Activated T-helper 1 cell treated with anti-CD3 and anti-CD28 coated beads, Interleukin-12 subunit alpha, Interleukin-12 subunit beta, Interleukin-2, Interleukin-4 antibody, amounts not matched to agents 30 ng/mL and 10 ng/mL and 1 ng/mL, durations not matched to agents 14 hours and 24 hours and 36 hours (primary cell): ENCODE measurements at regions not wholly inside any gene's neighbourhood (a gene's known extent, or its start where the extent isn't known, plus 50 kb on each side); places are given as distances from the start of the nearest gene placed in this dataset.
"Not testable (repeated sequence)": the region's sequence is repeated elsewhere in the genome, so short reads cannot be mapped to it uniquely, and the experiment has no call there.

Experiments
- DNase-seq: peaks from one replicate; pipeline ENCODE4 v3.0.0; 2021; ENCODE audit warnings: low spot score
- H3K27ac Mint-ChIP-seq: one replicate; pipeline ENCODE4 v1.8.0; 2021; ENCODE audit warnings: mild to moderate bottlenecking, mixed read lengths
- H3K27me3 Mint-ChIP-seq: one replicate; pipeline ENCODE4 v1.8.0; 2022; ENCODE audit warnings: mild to moderate bottlenecking, moderate library complexity, mixed read lengths; ENCODE audit not compliant: insufficient read depth
- H3K36me3 Mint-ChIP-seq: one replicate; pipeline ENCODE4 v1.8.0; 2021; ENCODE audit warnings: low read depth, mixed read lengths
- H3K4me1 Mint-ChIP-seq: one replicate; pipeline ENCODE4 v1.8.0; 2021; ENCODE audit warnings: low read depth, mixed read lengths
- H3K4me3 Mint-ChIP-seq: one replicate; pipeline ENCODE4 v1.8.0; 2021; ENCODE audit warnings: mild to moderate bottlenecking, moderate library complexity, mixed read lengths
- H3K9me3 Mint-ChIP-seq: one replicate; pipeline ENCODE4 v1.8.0; 2021; ENCODE audit warnings: mixed read lengths
- intact Hi-C: fragments of 100-400 bp; cut with micrococcal nuclease; formaldehyde crosslinking; loops from one replicate; pipeline ENCODE4 v1.15.1; 2024

DNA sequence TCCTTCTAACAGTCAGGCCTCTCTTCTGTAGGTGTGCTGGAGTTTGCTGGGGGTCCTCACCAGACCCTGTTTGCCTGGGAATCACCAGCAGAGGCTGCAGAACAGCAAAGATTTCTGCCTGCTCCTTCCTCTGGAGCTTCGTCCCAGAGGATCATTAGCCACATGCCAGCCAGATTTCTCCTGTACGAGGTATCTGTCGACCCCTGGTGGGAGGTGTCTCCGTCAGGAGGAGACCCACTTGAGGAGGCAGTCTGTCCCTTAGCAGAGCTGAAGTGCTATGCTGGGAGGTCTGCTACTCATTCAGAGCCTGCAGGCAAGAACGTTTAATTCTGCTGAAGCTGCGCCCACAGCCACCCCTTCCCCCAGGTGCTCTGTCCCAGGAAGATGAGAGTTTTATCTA, 611.1 kb upstream of the COBL start:
- intact Hi-C loops = no loop called here

GRCh38 chr7:51918581-51918980, 602.0 kb upstream of the COBL start:
- no peaks in the 10 kb centered on the region for H3K27me3 Mint-ChIP-seq
- intact Hi-C loops = no loop called here
- H3K27ac Mint-ChIP-seq = no peak overlapping the region
- no peak for DNase-seq
- no peaks in the 10 kb centered on the region for H3K4me1 Mint-ChIP-seq
- peaks cover 25% of the 10 kb centered on the region for H3K9me3 Mint-ChIP-seq
- H3K36me3 Mint-ChIP-seq = no peaks in the 10 kb centered on the region
- no peak overlapping the region for H3K4me3 Mint-ChIP-seq

More for the DNA sequence above, 611.1 kb upstream of the COBL start:
- DNase-seq = no peak
- peaks cover 18% of the 10 kb centered on the region for H3K9me3 Mint-ChIP-seq
- H3K4me1 Mint-ChIP-seq = no peaks in the 10 kb centered on the region
- H3K27me3 Mint-ChIP-seq = no peaks in the 10 kb centered on the region
- H3K4me3 Mint-ChIP-seq = no peak overlapping the region
- H3K27ac Mint-ChIP-seq = no peak overlapping the region
- no peaks in the 10 kb centered on the region for H3K36me3 Mint-ChIP-seq

DNA sequence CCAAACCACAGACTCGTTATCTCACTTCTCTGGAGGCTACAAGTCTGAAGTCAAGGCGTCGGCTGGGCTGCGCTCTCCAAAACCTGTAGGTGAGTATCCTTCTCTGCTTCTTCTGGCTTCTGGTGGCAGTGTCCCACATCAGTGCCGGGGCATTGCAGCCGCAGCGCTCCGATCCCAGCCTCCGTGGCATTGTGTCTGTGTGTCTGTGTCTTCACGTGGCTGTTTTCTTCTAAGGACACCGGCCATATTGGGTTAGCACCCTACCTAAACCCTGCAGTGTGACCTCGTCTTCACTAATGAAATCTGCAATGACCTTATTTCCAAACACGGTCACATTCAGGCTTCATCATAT, 584.9 kb upstream of the COBL start:
- no peak for DNase-seq
- H3K4me1 Mint-ChIP-seq = no peaks in the 10 kb centered on the region
- H3K4me3 Mint-ChIP-seq = no peak overlapping the region
- no peaks in the 10 kb centered on the region for H3K36me3 Mint-ChIP-seq
- peaks cover 15% of the 10 kb centered on the region for H3K9me3 Mint-ChIP-seq
- intact Hi-C loops = no loop called here
- H3K27me3 Mint-ChIP-seq = no peaks in the 10 kb centered on the region
- no peak overlapping the region for H3K27ac Mint-ChIP-seq

- peaks cover 13% of the 10 kb centered on the region for H3K9me3 Mint-ChIP-seq
- H3K27ac Mint-ChIP-seq, H3K36me3 Mint-ChIP-seq, H3K27me3 Mint-ChIP-seq, H3K4me3 Mint-ChIP-seq, DNase-seq, H3K4me1 Mint-ChIP-seq, intact Hi-C loops: not testable (repeated sequence)
These were observed 584.3 kb upstream of the COBL start for GRCh38 chr7:51900755-51901488.

- Mint-ChIP-seq H3K9me3 (peaks cover 8% of the 10 kb centered on the region), H3K27ac (no peak overlapping the region), H3K27me3 (no peaks in the 10 kb centered on the region), H3K36me3 (no peaks in the 10 kb centered on the region), H3K4me1 (no peaks in the 10 kb centered on the region), H3K4me3 (no peak overlapping the region)
- no peak for DNase-seq
- intact Hi-C loops = no loop called here
These were observed 583.0 kb upstream of the COBL start for GRCh38 chr7:51899611-51900010.

DNA sequence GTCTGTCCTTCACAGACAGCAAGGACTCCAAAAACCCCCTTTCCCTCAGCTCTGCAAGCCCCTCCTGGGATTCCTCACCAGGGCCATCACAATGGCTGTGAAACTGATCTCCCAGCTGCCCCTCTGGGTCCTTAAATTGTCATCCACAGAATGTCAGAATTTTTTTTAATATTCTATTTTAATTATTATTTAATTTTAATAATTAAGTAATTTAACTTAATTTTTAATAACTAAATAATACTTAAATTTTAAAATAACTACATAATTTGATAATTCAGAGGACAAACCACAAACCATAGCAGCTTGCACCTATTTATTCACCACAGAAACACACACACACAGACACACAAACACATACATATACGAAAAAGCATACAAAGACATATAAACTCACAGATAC, 565.8 kb upstream of the COBL start:
- intact Hi-C loops = no loop called here
- Mint-ChIP-seq H3K27ac (no peak overlapping the region), H3K4me1 (no peaks in the 10 kb centered on the region), H3K4me3 (no peak overlapping the region), H3K27me3 (no peaks in the 10 kb centered on the region), H3K9me3 (peaks cover 10% of the 10 kb centered on the region), H3K36me3 (no peaks in the 10 kb centered on the region)
- DNase-seq = no peak

DNA sequence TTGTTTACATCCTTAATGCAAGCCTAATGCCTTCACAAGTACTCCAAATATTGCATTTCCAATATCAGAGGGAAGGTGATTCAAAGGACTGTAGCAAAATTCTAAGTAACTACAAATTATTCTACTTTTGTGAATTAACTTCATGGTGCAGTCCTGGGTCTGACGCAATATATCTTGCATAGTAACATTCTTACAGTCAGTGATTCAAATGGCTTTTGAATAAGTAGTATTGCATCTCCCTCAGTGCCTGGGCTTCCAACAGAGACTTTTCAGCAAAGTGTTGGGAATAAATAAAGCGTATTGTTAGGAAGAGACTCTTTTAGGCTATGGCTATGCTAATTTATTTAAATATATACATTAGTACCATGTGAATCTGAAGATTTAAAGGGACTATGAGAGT, 564.7 kb upstream of the COBL start:
- Mint-ChIP-seq H3K4me1 (no peaks in the 10 kb centered on the region), H3K4me3 (no peak overlapping the region), H3K27me3 (no peaks in the 10 kb centered on the region), H3K36me3 (no peaks in the 10 kb centered on the region), H3K27ac (no peak overlapping the region), H3K9me3 (peaks cover 10% of the 10 kb centered on the region)
- intact Hi-C loops = no loop called here
- no peak for DNase-seq

GRCh38 chr7:51878865-51879264, 562.3 kb upstream of the COBL start:
- no peaks in the 10 kb centered on the region for H3K27me3 Mint-ChIP-seq
- no peaks in the 10 kb centered on the region for H3K4me1 Mint-ChIP-seq
- no peaks in the 10 kb centered on the region for H3K36me3 Mint-ChIP-seq
- H3K4me3 Mint-ChIP-seq = no peak overlapping the region
- H3K9me3 Mint-ChIP-seq = peaks cover 7% of the 10 kb centered on the region
- no peak overlapping the region for H3K27ac Mint-ChIP-seq
- intact Hi-C loops = no loop called here
- no peak for DNase-seq

GRCh38 chr7:51869452-51869851, 552.8 kb upstream of the COBL start:
- intact Hi-C loops = no loop called here
- DNase-seq = no peak
- H3K9me3 Mint-ChIP-seq = peaks cover 7% of the 10 kb centered on the region

DNA sequence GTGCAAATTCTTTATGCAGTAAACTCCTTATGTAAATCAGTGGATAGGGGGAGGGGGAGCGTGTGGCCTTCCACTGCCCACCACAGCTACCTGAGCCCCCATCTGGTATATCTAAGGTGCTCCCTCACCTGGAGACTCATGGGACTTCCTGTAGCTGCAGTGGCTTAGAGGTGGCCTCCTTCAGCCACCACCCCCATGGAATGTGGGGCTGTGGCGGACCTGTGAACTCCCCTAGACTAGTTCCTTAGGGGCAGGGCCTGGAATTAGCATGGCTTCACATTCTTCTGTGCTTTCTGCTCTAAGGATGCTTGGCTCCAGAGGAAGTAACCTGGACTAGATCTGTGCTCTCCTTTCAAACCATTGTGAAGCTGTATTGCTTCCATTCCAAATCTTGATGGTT, 550.5 kb upstream of the COBL start:
- Mint-ChIP-seq H3K36me3 (no peaks in the 10 kb centered on the region), H3K4me3 (no peak overlapping the region), H3K9me3 (peaks cover 7% of the 10 kb centered on the region), H3K27ac (no peak overlapping the region), H3K4me1 (no peaks in the 10 kb centered on the region), H3K27me3 (no peaks in the 10 kb centered on the region)
- no peak for DNase-seq
- intact Hi-C loops = no loop called here

More at GRCh38 chr7:51869452-51869851, 552.8 kb upstream of the COBL start:
- Mint-ChIP-seq H3K4me3 (no peak overlapping the region), H3K4me1 (no peaks in the 10 kb centered on the region), H3K27me3 (no peaks in the 10 kb centered on the region), H3K27ac (no peak overlapping the region), H3K36me3 (no peaks in the 10 kb centered on the region)

DNA sequence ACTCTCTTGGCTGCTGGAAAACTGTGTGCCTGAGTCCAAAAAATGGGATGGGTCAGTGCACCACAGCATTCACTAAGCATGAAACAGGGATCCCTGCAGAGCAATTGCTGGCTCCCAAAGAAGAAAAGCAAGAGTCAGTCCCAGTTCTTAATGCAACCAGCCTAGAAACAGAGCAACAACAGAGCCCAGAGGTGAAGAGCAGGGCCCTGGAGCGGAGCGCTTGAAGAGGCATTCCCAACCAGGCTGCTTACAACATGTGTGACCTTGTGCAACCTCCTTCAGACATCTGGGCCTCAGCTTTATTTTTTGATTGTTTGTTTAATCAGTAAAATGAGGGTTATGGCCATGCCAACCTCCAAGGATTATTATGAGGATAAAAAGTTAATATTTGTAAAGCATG, 543.7 kb upstream of the COBL start:
- Mint-ChIP-seq H3K4me3 (no peak overlapping the region), H3K27ac (no peak overlapping the region), H3K9me3 (no peaks in the 10 kb centered on the region), H3K4me1 (no peaks in the 10 kb centered on the region), H3K36me3 (no peaks in the 10 kb centered on the region), H3K27me3 (no peaks in the 10 kb centered on the region)
- intact Hi-C loops = no loop called here
- no peak for DNase-seq

DNA sequence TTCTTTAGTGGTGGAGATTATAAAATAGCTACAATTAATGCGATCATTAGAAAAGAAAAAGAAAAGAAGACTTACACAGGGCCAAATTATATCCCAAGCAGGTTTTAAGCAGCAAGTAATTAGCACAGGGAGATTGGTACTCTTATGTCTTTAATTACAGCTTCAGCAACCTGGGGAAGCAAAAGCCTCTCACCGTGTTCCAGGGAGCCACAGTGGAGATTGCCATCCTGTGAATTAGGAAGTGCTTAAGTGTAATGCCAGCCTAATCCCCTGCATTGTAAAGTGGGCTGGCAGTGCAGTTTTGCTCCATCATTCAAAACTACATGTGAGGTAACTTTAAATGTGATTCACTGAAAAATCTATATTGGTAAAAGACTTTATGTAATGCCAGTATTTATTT, 533.5 kb upstream of the COBL start:
- Mint-ChIP-seq H3K36me3 (no peaks in the 10 kb centered on the region), H3K4me3 (no peak overlapping the region), H3K9me3 (peaks cover 6% of the 10 kb centered on the region), H3K27ac (no peak overlapping the region), H3K4me1 (no peaks in the 10 kb centered on the region), H3K27me3 (no peaks in the 10 kb centered on the region)
- intact Hi-C loops = no loop called here
- no peak for DNase-seq

DNA sequence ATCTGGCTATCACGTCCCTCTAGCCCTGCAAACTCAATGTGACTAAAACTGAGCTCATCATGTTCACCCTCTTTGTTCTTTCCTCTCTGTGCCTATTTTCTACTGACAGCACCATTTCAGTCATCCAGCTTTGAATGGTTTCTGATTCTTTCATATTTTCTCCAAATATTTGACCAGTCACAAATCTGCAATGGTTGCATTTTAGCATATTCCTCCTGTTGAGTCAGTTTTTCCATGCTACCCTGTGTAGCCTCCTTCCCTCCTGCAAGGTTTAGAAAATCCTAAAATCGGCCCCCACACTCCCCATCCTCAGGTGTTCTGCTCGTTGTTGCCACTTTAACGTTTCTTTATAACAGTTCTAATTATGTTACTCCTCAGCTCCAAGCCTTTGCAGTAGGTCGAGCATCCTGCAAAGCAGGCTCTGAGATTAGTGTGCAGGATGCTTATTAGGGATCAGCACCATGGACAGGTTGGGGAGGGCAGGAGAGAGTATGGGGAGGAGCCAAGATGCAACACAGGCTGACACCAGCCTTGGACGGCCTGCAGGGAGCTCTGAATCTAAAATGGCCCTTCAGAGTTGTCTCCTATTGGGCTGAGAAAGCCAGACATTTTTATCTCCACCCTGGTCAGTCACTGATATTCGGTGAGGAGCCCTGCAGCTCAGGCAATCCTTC, 531.0 kb upstream of the COBL start:
- intact Hi-C loops = no loop called here
- no peaks in the 10 kb centered on the region for H3K4me1 Mint-ChIP-seq
- DNase-seq = no peak

DNA sequence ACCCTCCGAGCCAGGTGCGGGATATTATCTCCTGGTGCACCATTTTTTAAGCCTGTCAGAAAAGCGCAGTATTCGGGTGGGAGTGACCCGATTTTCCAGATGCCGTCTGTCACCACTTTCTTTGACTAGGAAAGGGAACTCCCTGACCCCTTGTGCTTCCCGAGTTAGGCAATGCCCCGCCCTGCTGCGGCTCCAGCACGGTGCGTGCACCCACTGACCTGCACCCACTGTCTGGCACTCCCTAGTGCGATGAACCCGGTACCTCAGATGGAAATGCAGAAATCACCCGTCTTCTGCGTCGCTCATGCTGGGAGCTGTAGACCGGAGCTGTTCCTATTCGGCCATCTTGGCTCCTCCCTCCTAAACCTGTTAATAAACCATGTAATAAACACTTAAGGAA, 522.5 kb upstream of the COBL start:
- intact Hi-C loops, H3K27me3 Mint-ChIP-seq: not testable (repeated sequence)

More for the DNA sequence above, 531.0 kb upstream of the COBL start:
- Mint-ChIP-seq H3K9me3 (peaks cover 13% of the 10 kb centered on the region), H3K27ac (no peak overlapping the region), H3K27me3 (no peaks in the 10 kb centered on the region), H3K36me3 (no peaks in the 10 kb centered on the region), H3K4me3 (no peak overlapping the region)

More for the DNA sequence above, 522.5 kb upstream of the COBL start:
- not testable (repeated sequence) for DNase-seq, H3K36me3 Mint-ChIP-seq, H3K4me1 Mint-ChIP-seq, H3K27ac Mint-ChIP-seq, H3K4me3 Mint-ChIP-seq
- H3K9me3 Mint-ChIP-seq = peaks cover 14% of the 10 kb centered on the region
